Prostate gland (tissue), 2 donors: ENCODE measurements at regions not wholly inside any gene's neighbourhood (a gene's known extent, or its start where the extent isn't known, plus 50 kb on each side); places are given as distances from the start of the nearest gene placed in this dataset.

ENCODE experiments used
- DNase-seq: peaks from one replicate; pipeline ENCODE4 v3.0.0-alpha.2; 2019; ENCODE audit warnings: low spot score
- H3K27ac ChIP-seq, 2 donors: fragments of 200-600 bp; sonication (generic); 2 replicates each; pipeline ENCODE4 v1.5.1; 2017 to 2019
- H3K27me3 ChIP-seq: fragments of 200-600 bp; sonication (generic); replicated peaks from 2 replicates; pipeline ENCODE4 v1.5.1; 2019; ENCODE audit not compliant: insufficient read depth
- H3K36me3 ChIP-seq, 2 donors: fragments of 200-600 bp; sonication (generic); 1 replicate in 1 of 2; 2 replicates in 1 of 2; pipeline versions ENCODE4 v1.5.1 to v1.8.1; 2017 to 2019
- H3K4me1 ChIP-seq: fragments of 200-600 bp; sonication (generic); replicated peaks from 2 replicates; pipeline ENCODE4 v1.5.1; 2019
- H3K4me3 ChIP-seq, 2 donors: fragments of 200-600 bp; sonication (generic); 2 replicates each; pipeline ENCODE4 v1.5.1; 2017 to 2019
- H3K9me3 ChIP-seq: fragments of 200-600 bp; sonication (generic); 2 replicates; pipeline ENCODE4 v1.5.1; 2017
- POLR2A ChIP-seq: fragments of 450-650 bp; IDR thresholded peaks from one replicate; pipeline ENCODE4 v1.6.1; 2016; ENCODE audit warnings: antibody characterized with exemption, mild to moderate bottlenecking
- POLR2AphosphoS5 ChIP-seq: sonication (generic); formaldehyde crosslinking; IDR thresholded peaks from one replicate; pipeline ENCODE4 v1.6.1; 2017; ENCODE audit warnings: antibody characterized with exemption
- WGBS: methylation state at CpG from one replicate; pipeline ENCODE4 v1.1.5; 2018; 5-methylcytosine and 5-hydroxymethylcytosine counted together
- intact Hi-C: fragments of 100-400 bp; cut with DNase I; formaldehyde crosslinking; loops from one replicate; pipeline ENCODE4 v1.14.2; 2022
- TF ChIP-seq, protein P1 (sequence below), 4 experiments: fragments of 200-600 bp in 2 of 4; fragments of 450-650 bp in 2 of 4; sonication (generic) in 2 of 4; IDR thresholded peaks; 1 replicate in 3 of 4; 2 replicates in 1 of 4; pipeline ENCODE4 v1.5.1; 2016 to 2019; ENCODE audit warnings: antibody characterized with exemption in 4 of 4, mild to moderate bottlenecking in 2 of 4, moderate library complexity in 2 of 4

DNA sequence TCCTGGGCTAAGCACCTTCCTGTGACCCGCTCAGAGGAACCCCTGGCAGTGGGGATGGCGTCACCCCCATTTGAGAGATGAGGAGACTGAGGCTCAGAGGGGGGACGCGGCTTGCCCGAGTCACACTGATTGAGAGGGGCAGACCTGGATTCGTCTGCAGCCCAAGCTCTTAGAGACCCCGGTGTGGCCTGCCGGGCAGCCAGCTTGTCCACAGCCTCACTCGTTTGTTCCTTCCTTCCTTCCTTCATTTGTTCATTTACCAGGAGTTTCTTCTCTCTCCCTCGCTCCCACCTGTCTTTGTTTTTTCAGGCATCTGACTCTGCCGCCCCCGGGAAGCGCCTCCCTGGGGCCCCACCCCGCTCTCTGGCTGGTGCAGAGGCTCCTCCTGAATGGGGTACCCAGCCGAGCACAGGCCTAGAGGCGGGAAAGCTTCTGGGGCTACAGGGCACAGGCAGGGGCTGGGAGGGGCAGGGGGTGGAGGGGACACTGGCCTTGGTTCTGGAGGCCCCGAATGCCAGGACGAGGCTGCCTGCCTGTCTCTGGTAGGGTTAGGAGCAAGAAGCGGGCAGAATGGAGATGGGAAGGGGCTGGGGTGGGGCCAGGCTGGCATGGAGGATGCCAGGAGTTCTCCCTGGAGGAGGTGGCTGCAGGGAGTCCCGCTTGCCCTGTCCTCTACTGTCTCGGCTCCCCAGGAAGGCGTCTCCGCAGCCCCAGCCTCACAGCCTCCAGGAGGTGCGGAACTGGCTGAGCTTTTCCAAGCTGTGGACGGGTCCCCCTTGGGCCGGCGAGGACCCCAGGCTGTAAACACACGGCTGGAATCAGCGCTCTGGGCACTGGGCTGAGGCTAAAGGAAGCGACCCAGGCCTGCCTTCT lies 91.6 kb downstream of the UNCX start:
- no peaks in the 10 kb centered on the region for H3K4me1 ChIP-seq
- H3K36me3 ChIP-seq = no peaks in the 10 kb centered on the region
- 84% methylated on average over 28 of the region's 30 CpGs for WGBS
- no peak for TF ChIP-seq POLR2A
- no peak for TF ChIP-seq POLR2AphosphoS5
- TF ChIP-seq, protein P1, sequence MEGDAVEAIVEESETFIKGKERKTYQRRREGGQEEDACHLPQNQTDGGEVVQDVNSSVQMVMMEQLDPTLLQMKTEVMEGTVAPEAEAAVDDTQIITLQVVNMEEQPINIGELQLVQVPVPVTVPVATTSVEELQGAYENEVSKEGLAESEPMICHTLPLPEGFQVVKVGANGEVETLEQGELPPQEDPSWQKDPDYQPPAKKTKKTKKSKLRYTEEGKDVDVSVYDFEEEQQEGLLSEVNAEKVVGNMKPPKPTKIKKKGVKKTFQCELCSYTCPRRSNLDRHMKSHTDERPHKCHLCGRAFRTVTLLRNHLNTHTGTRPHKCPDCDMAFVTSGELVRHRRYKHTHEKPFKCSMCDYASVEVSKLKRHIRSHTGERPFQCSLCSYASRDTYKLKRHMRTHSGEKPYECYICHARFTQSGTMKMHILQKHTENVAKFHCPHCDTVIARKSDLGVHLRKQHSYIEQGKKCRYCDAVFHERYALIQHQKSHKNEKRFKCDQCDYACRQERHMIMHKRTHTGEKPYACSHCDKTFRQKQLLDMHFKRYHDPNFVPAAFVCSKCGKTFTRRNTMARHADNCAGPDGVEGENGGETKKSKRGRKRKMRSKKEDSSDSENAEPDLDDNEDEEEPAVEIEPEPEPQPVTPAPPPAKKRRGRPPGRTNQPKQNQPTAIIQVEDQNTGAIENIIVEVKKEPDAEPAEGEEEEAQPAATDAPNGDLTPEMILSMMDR (IDR thresholded peaks at IDR 0.05) = no peak
- no peak overlapping the region for H3K4me3 ChIP-seq
- intact Hi-C loops = no loop called here
- no peak overlapping the region for H3K27ac ChIP-seq
- H3K9me3 ChIP-seq = no peaks in the 10 kb centered on the region
- peaks cover 23% of the 10 kb centered on the region for H3K27me3 ChIP-seq
- no peak for DNase-seq

DNA sequence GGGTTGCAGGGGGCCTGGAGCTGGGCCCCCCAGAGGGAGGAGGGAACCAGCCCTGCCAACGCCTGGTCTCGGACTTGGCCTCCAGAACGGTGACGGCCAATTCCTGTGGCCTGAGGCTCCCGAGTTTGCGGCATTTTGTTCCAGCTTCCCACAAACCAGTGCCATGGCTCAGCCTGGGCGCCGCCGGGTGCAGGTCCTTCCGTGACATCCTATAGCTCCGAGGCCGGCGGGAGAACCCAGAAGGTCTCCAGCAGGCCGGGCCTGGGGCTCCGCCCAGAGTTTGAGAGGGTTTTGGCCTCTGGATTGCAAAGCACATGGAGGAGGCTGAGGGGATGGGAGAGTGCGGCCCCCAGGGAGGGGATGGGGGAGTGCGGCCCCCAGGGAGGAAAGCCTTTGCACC lies 92.6 kb downstream of the UNCX start:
- DNase-seq = no peak
- no peaks in the 10 kb centered on the region for H3K36me3 ChIP-seq
- intact Hi-C loops = no loop called here
- TF ChIP-seq POLR2A (no peak), POLR2AphosphoS5 (no peak)
- TF ChIP-seq, protein P1 (IDR thresholded peaks at IDR 0.05) = no peak
- no peak overlapping the region for H3K4me3 ChIP-seq
- H3K4me1 ChIP-seq = no peaks in the 10 kb centered on the region
- WGBS = 83% methylated on average over 17 of the region's 17 CpGs
- H3K9me3 ChIP-seq = no peaks in the 10 kb centered on the region
- H3K27ac ChIP-seq = no peak overlapping the region
- H3K27me3 ChIP-seq = peaks cover 24% of the 10 kb centered on the region

DNA sequence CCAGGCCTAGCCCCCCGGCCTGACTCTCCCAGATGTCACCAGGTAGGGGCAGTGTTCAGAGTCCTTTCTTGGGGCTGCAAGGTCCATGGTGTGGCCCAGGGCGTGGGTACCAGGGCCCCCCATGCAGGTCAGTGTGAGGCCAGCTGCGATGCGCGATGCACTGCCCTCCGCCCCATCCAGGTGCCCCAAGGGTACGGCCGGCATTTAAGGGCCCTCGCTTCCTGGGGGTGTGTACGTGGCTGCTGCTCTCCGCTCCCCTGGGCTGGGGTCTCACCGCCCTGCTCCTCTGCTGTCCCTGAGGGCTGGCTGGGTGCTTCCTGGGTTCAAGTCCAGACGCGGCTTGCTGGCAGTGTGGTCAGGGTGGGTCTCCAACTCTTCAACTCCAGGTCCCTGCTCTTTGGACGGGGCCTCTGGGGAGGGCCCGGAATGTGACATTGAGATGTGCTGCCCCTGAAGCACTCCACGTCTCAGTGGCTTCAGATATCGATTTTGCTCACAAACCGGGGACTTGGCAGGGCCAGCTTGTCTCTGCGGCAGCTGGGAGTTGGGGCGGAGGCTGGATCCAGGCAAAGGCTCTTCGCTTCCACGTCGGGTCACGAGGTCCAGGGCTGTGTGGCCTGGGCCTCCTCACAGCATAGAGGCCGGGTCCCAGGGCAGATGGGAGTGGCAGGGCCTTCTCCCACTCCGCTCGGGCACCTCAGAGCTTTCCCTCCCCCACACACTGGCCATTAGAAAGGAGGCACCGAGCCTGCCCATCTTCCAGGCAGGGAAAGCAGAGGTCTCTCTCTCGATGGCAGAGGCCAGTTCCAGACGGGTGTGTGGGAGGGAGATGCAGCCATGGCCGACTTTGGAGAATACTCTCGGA lies 93.2 kb downstream of the UNCX start:
- H3K4me3 ChIP-seq = no peak overlapping the region
- H3K27me3 ChIP-seq = peaks cover 31% of the 10 kb centered on the region
- H3K36me3 ChIP-seq = no peaks in the 10 kb centered on the region
- H3K27ac ChIP-seq = no peak overlapping the region
- no peak for TF ChIP-seq POLR2AphosphoS5
- TF ChIP-seq, protein P1 (IDR thresholded peaks at IDR 0.05) = no peak
- TF ChIP-seq POLR2A = no peak
- intact Hi-C loops = no loop called here
- no peak for DNase-seq
- H3K9me3 ChIP-seq = no peaks in the 10 kb centered on the region
- 83% methylated on average over 28 of the region's 33 CpGs for WGBS
- no peaks in the 10 kb centered on the region for H3K4me1 ChIP-seq

DNA sequence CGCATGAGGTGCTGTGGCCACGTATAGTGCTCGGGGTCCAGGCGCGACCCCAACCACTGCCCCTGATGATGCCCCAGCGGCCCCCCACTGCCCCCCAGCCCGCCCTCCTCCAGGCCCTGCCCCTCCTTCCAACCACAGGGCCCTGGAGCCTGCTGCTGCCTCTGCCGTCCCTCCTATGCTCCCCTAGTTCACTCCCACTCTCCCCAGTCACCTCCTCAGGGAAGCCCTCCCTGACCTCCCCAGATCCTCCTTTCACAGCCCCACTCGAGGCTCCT lies 93.8 kb downstream of the UNCX start:
- H3K27me3 ChIP-seq = peaks cover 33% of the 10 kb centered on the region
- intact Hi-C loops = no loop called here
- H3K9me3 ChIP-seq = no peaks in the 10 kb centered on the region
- no peak for DNase-seq
- no peak overlapping the region for H3K4me3 ChIP-seq
- WGBS = 90% methylated on average over 9 of the region's 9 CpGs
- TF ChIP-seq POLR2AphosphoS5 = no peak
- TF ChIP-seq, protein P1 (IDR thresholded peaks at IDR 0.05) = no peak
- H3K4me1 ChIP-seq = no peaks in the 10 kb centered on the region
- H3K27ac ChIP-seq = no peak overlapping the region
- no peaks in the 10 kb centered on the region for H3K36me3 ChIP-seq
